H1 (cell line): ENCODE measurements at regions not wholly inside any gene's neighbourhood (a gene's known extent, or its start where the extent isn't known, plus 50 kb on each side); places are given as distances from the start of the nearest gene placed in this dataset.

ENCODE experiments used
- CTCF ChIA-PET: fragments of 300-600 bp; sonication (Branson Sonifier 250); formaldehyde crosslinking; loops from one replicate; lab custom pipeline; 2021; ENCODE audit not compliant: partially characterized antibody; lab: Charles Lee
- POLR2A ChIA-PET: fragments of 300-600 bp; sonication (Branson Sonifier 250); formaldehyde crosslinking; loops from one replicate; lab custom pipeline; 2021; ENCODE audit warnings: inconsistent platforms; ENCODE audit not compliant: partially characterized antibody; lab: Charles Lee
- DNase-seq, 2 experiments: peaks; one replicate each; pipeline versions ENCODE4 v3.0.0 to v3.0.0-alpha.2; 2010 to 2022; ENCODE audit warnings: low spot score in 2 of 2, low read depth in 1 of 2, mixed read lengths in 1 of 2
- FAIRE-seq: peaks from 2 replicates; lab custom pipeline; 2011; peaks lifted over from hg19 to GRCh38; lab: Jason Lieb, UNC
- H2AFZ ChIP-seq: 2 replicates; pipeline ENCODE4 v1.8.1; 2012; ENCODE audit warnings: low read length, inconsistent platforms
- H2AK5ac ChIP-seq: 2 replicates; pipeline ENCODE4 v1.6.1; 2013; ENCODE audit warnings: low read depth, low read length
- H2BK120ac ChIP-seq: replicated peaks from 2 replicates; pipeline ENCODE3; 2013; ENCODE audit warnings: low read depth, low read length, inconsistent platforms
- H2BK12ac ChIP-seq: 2 replicates; pipeline ENCODE4 v1.6.1; 2013; ENCODE audit warnings: low read depth, low read length
- H2BK15ac ChIP-seq: 2 replicates; pipeline ENCODE4 v1.6.1; 2013; ENCODE audit warnings: low read length
- H2BK20ac ChIP-seq: 2 replicates; pipeline ENCODE4 v1.6.1; 2013; ENCODE audit warnings: low read length
- H2BK5ac ChIP-seq: 2 replicates; pipeline ENCODE4 v1.6.1; 2013; ENCODE audit warnings: low read depth, low read length
- H3K14ac ChIP-seq: 2 replicates; pipeline ENCODE4 v1.6.1; 2013; ENCODE audit warnings: inconsistent platforms; ENCODE audit not compliant: insufficient read length
- H3K18ac ChIP-seq: 2 replicates; pipeline ENCODE4 v1.6.1; 2013; ENCODE audit warnings: low read length; ENCODE audit errors: extremely low read depth
- H3K23ac ChIP-seq: 2 replicates; pipeline ENCODE4 v1.6.1; 2013; ENCODE audit warnings: inconsistent platforms; ENCODE audit not compliant: insufficient read length
- H3K23me2 ChIP-seq: 2 replicates; pipeline ENCODE4 v1.6.1; 2013; ENCODE audit warnings: low read depth, low read length
- H3K27ac ChIP-seq: 2 replicates; pipeline ENCODE4 v1.6.1; 2011; ENCODE audit warnings: low read depth, low read length, inconsistent platforms
- H3K27me3 ChIP-seq, 4 experiments: replicated peaks in 1 of 4; 1 replicate in 1 of 4; 2 replicates in 3 of 4; pipeline versions ENCODE4 v1.6.1 to v1.8.1; 2011 to 2013; ENCODE audit warnings: low read length in 3 of 4, mild to moderate bottlenecking in 3 of 4, inconsistent platforms in 2 of 4, mixed read lengths in 2 of 4, moderate library complexity in 1 of 4; ENCODE audit not compliant: control insufficient read depth in 3 of 4, insufficient read depth in 3 of 4; ENCODE audit errors: extremely low read depth in 1 of 4
- H3K36me3 ChIP-seq, 4 experiments: 2 replicates each; pipeline versions ENCODE4 v1.6.1 to v1.8.1; 2011 to 2013; ENCODE audit warnings: mild to moderate bottlenecking in 4 of 4, low read length in 3 of 4, moderate library complexity in 2 of 4, control low read depth in 1 of 4, inconsistent platforms in 1 of 4; ENCODE audit not compliant: insufficient read depth in 4 of 4, control insufficient read depth in 2 of 4
- H3K4ac ChIP-seq: replicated peaks from 2 replicates; pipeline ENCODE3; 2013; ENCODE audit warnings: low read length, low read depth, mixed read lengths, inconsistent platforms; ENCODE audit not compliant: insufficient read length
- H3K4me1 ChIP-seq, 4 experiments: replicated peaks in 1 of 4; 1 replicate in 1 of 4; 2 replicates in 3 of 4; pipeline versions ENCODE4 v1.6.1 to v1.8.1; 2011 to 2013; ENCODE audit warnings: low read length in 3 of 4, inconsistent platforms in 2 of 4, mixed read lengths in 1 of 4; ENCODE audit not compliant: insufficient read depth in 4 of 4, control insufficient read depth in 3 of 4
- H3K4me2 ChIP-seq, 2 experiments: 2 replicates each; pipeline versions ENCODE4 v1.6.1 to v1.8.1; 2011 to 2013; ENCODE audit warnings: low read depth in 2 of 2, low read length in 2 of 2, control low read depth in 1 of 2, inconsistent platforms in 1 of 2, mild to moderate bottlenecking in 1 of 2; ENCODE audit not compliant: insufficient read depth in 1 of 2
- H3K4me3 ChIP-seq, 4 experiments: fragments of 200-600, 300-600 bp in 1 of 4; sonication (generic), shearing (Covaris generic), sonication (Bioruptor Twin) in 1 of 4; 2 replicates each; pipeline versions ENCODE4 v1.5.1 to v1.8.1; 2011 to 2016; ENCODE audit warnings: low read length in 4 of 4, low read depth in 3 of 4, control low read depth in 2 of 4, inconsistent platforms in 2 of 4, mild to moderate bottlenecking in 2 of 4, mixed read lengths in 1 of 4, moderate library complexity in 1 of 4; ENCODE audit not compliant: insufficient read depth in 2 of 4; ENCODE audit errors: extremely low read depth in 1 of 4
- H3K56ac ChIP-seq: replicated peaks from 2 replicates; pipeline ENCODE3; 2013; ENCODE audit warnings: low read depth, mild to moderate bottlenecking, mixed read lengths, low read length, inconsistent platforms; ENCODE audit not compliant: insufficient read length
- H3K79me1 ChIP-seq: 2 replicates; pipeline ENCODE4 v1.6.1; 2013; ENCODE audit warnings: low read depth, low read length, control low read depth
- H3K79me2 ChIP-seq, 2 experiments: 2 replicates each; pipeline versions ENCODE4 v1.6.1 to v1.8.1; 2012 to 2013; ENCODE audit warnings: low read length in 2 of 2, mild to moderate bottlenecking in 2 of 2, inconsistent platforms in 1 of 2; ENCODE audit not compliant: insufficient read depth in 2 of 2, control insufficient read depth in 1 of 2
- H3K9ac ChIP-seq, 4 experiments: replicated peaks in 1 of 4; 1 replicate in 1 of 4; 2 replicates in 3 of 4; pipeline versions ENCODE4 v1.6.1 to v1.8.1; 2011 to 2013; ENCODE audit warnings: low read depth in 3 of 4, low read length in 3 of 4, control low read depth in 2 of 4, mild to moderate bottlenecking in 2 of 4, moderate library complexity in 2 of 4, inconsistent platforms in 1 of 4; ENCODE audit errors: extremely low read depth in 1 of 4
- H3K9me3 ChIP-seq, 2 experiments: 2 replicates each; pipeline versions ENCODE4 v1.6.1 to v1.8.1; 2012 to 2013; ENCODE audit warnings: mild to moderate bottlenecking in 2 of 2, moderate library complexity in 2 of 2, control low read depth in 1 of 2, inconsistent platforms in 1 of 2, low read depth in 1 of 2, low read length in 1 of 2, mixed read lengths in 1 of 2; ENCODE audit not compliant: insufficient read depth in 2 of 2
- H4K20me1 ChIP-seq, 2 experiments: replicated peaks in 1 of 2; 2 replicates each; pipeline versions ENCODE3 to v1.8.1; 2011 to 2013; ENCODE audit warnings: inconsistent platforms in 2 of 2, low read length in 2 of 2, mild to moderate bottlenecking in 1 of 2; ENCODE audit not compliant: insufficient read depth in 2 of 2, control insufficient read depth in 1 of 2
- H4K5ac ChIP-seq: 2 replicates; pipeline ENCODE4 v1.6.1; 2013; ENCODE audit warnings: low read length, low read depth, mixed read lengths, inconsistent platforms; ENCODE audit not compliant: insufficient read length
- H4K8ac ChIP-seq: 2 replicates; pipeline ENCODE4 v1.8.0; 2013; ENCODE audit warnings: mild to moderate bottlenecking, moderate library complexity, low read length, inconsistent platforms; ENCODE audit not compliant: insufficient read depth; ENCODE audit errors: extremely low read depth
- H4K91ac ChIP-seq: replicated peaks from 2 replicates; pipeline ENCODE3; 2013; ENCODE audit warnings: low read length, mixed read lengths, inconsistent platforms; ENCODE audit not compliant: insufficient read length
- CHD1 ChIP-seq: IDR thresholded peaks from 2 replicates; pipeline ENCODE4 v1.6.1; 2012; ENCODE audit warnings: low read depth, low read length, improper control_type of control experiment
- CTCF ChIP-seq, 3 experiments: IDR thresholded peaks; 1 replicate in 2 of 3; 2 replicates in 1 of 3; pipeline versions ENCODE4 v1.5.1 to v1.6.1; 2011; ENCODE audit warnings: low read length in 3 of 3, mild to moderate bottlenecking in 3 of 3, inconsistent platforms in 2 of 3, low read depth in 1 of 3, moderate library complexity in 1 of 3; ENCODE audit not compliant: insufficient read depth in 1 of 3; ENCODE audit errors: control extremely low read depth in 1 of 3
- GTF2F1 ChIP-seq: IDR thresholded peaks from 2 replicates; pipeline ENCODE4 v1.6.1; 2012; ENCODE audit warnings: low read depth, low read length, improper control_type of control experiment, borderline replicate concordance
- HDAC6 ChIP-seq: IDR thresholded peaks from one replicate; pipeline ENCODE4 v1.7.1; 2012; ENCODE audit warnings: low read depth, mild to moderate bottlenecking, inconsistent platforms, low read length, moderate library complexity
- RBBP5 ChIP-seq: IDR thresholded peaks from 2 replicates; pipeline ENCODE4 v1.7.1; 2012; ENCODE audit warnings: low read depth, mild to moderate bottlenecking, inconsistent platforms, low read length, moderate library complexity, borderline replicate concordance
- SAP30 ChIP-seq: fragments of 300-600 bp; sonication (generic); IDR thresholded peaks from 2 replicates; pipeline ENCODE4 v1.7.1; 2012; ENCODE audit warnings: low read length, moderate library complexity, mild to moderate bottlenecking, inconsistent platforms; ENCODE audit not compliant: insufficient read depth, insufficient replicate concordance
- SIN3A ChIP-seq, 2 experiments: IDR thresholded peaks in 1 of 2; conservative IDR thresholded peaks in 1 of 2; 2 replicates each; pipeline ENCODE4 v1.6.1; 2011 to 2012; ENCODE audit warnings: low read length in 2 of 2, improper control_type of control experiment in 1 of 2, low read depth in 1 of 2, mild to moderate bottlenecking in 1 of 2
- SIX5 ChIP-seq: IDR thresholded peaks from 2 replicates; pipeline ENCODE4 v1.6.1; 2011; ENCODE audit warnings: mild to moderate bottlenecking, low read depth, low read length
- SP4 ChIP-seq: IDR thresholded peaks from 2 replicates; pipeline ENCODE4 v1.6.1; 2012; ENCODE audit warnings: low read length, inconsistent platforms
- USF2 ChIP-seq: IDR thresholded peaks from 2 replicates; pipeline ENCODE4 v1.6.1; 2011; ENCODE audit warnings: low read length, improper control_type of control experiment
- ZNF274 ChIP-seq: IDR thresholded peaks from 2 replicates; pipeline ENCODE4 v1.7.0; 2012; ENCODE audit warnings: low read length, borderline replicate concordance; ENCODE audit errors: extremely low read depth
- WGBS, 2 experiments: shearing (Covaris generic) in 1 of 2; methylation state at CpG; one replicate each; pipeline versions ENCODE4 v1.1.6 to v1.1.7; 2013 to 2015; ENCODE audit warnings: low lambda C conversion rate in 2 of 2, mixed read lengths in 2 of 2, inconsistent platforms in 1 of 2, low coverage in 1 of 2, missing lambda C conversion rate in 1 of 2; ENCODE audit not compliant: insufficient replicate concordance in 2 of 2, insufficient coverage in 1 of 2, insufficient read length in 1 of 2; ENCODE audit errors: extremely low coverage in 1 of 2, missing lambda C conversion rate in 1 of 2; 5-methylcytosine and 5-hydroxymethylcytosine counted together

- no peaks in the 10 kb centered on the region for H3K23me2 ChIP-seq
- no peak overlapping the region for H2BK5ac ChIP-seq
- H3K4ac ChIP-seq: no peak overlapping the region
- H3K18ac ChIP-seq: no peak overlapping the region
- no peak overlapping the region for H3K14ac ChIP-seq
- no peaks in the 10 kb centered on the region for H3K9me3 ChIP-seq
- no peak overlapping the region for H2AK5ac ChIP-seq
- no peak overlapping the region for H3K56ac ChIP-seq
- H3K23ac ChIP-seq: no peak overlapping the region
- H3K36me3 ChIP-seq: no peaks in the 10 kb centered on the region
- no peak for DNase-seq
- no peak overlapping the region for H2BK15ac ChIP-seq
- H2BK120ac ChIP-seq: no peak overlapping the region
- CTCF ChIA-PET: interaction anchor here (0.9 to 1.0 kb wide), 2 partner anchors 19 to 759 kb away, joined by 3 read pairs; no protein-coding TSS in a partner anchor
- H3K27ac ChIP-seq: no peak overlapping the region
- no peak overlapping the region for H4K5ac ChIP-seq
- H4K91ac ChIP-seq: no peak overlapping the region
- FAIRE-seq: no peak
- H3K27me3 ChIP-seq: no peaks in the 10 kb centered on the region
- no peak overlapping the region for H3K4me2 ChIP-seq
- 92% methylated on average over 1 of the region's 1 CpG; no CpG with 5 or more reads in 1 of the 2 experiments for WGBS, 2 experiments
- no peak overlapping the region for H2BK12ac ChIP-seq
- H3K4me3 ChIP-seq: no peak overlapping the region
- H3K79me1 ChIP-seq: no peaks in the 10 kb centered on the region
- POLR2A ChIA-PET: no interaction called here
- H2AFZ ChIP-seq: no peak overlapping the region
- H2BK20ac ChIP-seq: no peak overlapping the region
- no peaks in the 10 kb centered on the region for H3K4me1 ChIP-seq
- H3K79me2 ChIP-seq: no peaks in the 10 kb centered on the region
- H3K9ac ChIP-seq: no peak overlapping the region
- no peak overlapping the region for H4K8ac ChIP-seq
- H4K20me1 ChIP-seq: no peaks in the 10 kb centered on the region
- TF ChIP-seq SIX5: no peak
- TF ChIP-seq CTCF (IDR thresholded peaks at IDR 0.05; ENCODE audit: control extremely low read depth in 1 of 3, insufficient read depth in 1 of 3, low read depth in 1 of 3, low read length in 3 of 3): no peak
- TF ChIP-seq HDAC6: no peak
- no peak for TF ChIP-seq RBBP5
- no peak for TF ChIP-seq SP4
- no peak for TF ChIP-seq CHD1
- no peak for TF ChIP-seq SIN3A (conservative IDR thresholded peaks at IDR 0.05 in 1 of 2, IDR thresholded peaks at IDR 0.05 in 1 of 2; ENCODE audit: low read depth in 1 of 2, low read length in 2 of 2)
- no peak for TF ChIP-seq GTF2F1
- no peak for TF ChIP-seq ZNF274
- no peak for TF ChIP-seq USF2
- TF ChIP-seq SAP30: no peak
Measured at GRCh38 chr5:87844449-87844848, 424.2 kb downstream of the TMEM161B start.
